HG02678 (cell line): ENCODE measurements at regions not wholly inside any gene's neighbourhood (a gene's known extent, or its start where the extent isn't known, plus 50 kb on each side); places are given as distances from the start of the nearest gene placed in this dataset.
"Not testable (repeated sequence)": the region's sequence is repeated elsewhere in the genome, so short reads cannot be mapped to it uniquely, and the experiment has no call there.

Source experiments
- ATAC-seq: cut with Tn5 transposase; IDR thresholded peaks from one replicate; pipeline ENCODE4 v1.9.1; 2021; ENCODE audit warnings: mild to moderate bottlenecking, moderate library complexity; ENCODE audit not compliant: unreplicated experiment

- no peak for ATAC-seq
Observed at GRCh38 chr22:27593378-27593777, 208.2 kb downstream of the MN1 start.

- ATAC-seq, result no peak
Observed at GRCh38 chr22:27594020-27594419, 207.5 kb downstream of the MN1 start.

- ATAC-seq, result no peak
Observed at GRCh38 chr22:27594474-27595134, 207.0 kb downstream of the MN1 start.

GRCh38 chr22:27596133-27596870, 205.3 kb downstream of the MN1 start:
- no peak for ATAC-seq

GRCh38 chr22:27597703-27598444, 203.7 kb downstream of the MN1 start:
- ATAC-seq, result no peak

GRCh38 chr22:27598792-27599191, 202.8 kb downstream of the MN1 start:
- ATAC-seq, result no peak

GRCh38 chr22:27601195-27601594, 200.4 kb downstream of the MN1 start:
- ATAC-seq, result no peak

- ATAC-seq, result no peak
Observed at GRCh38 chr22:27602390-27602789, 199.2 kb downstream of the MN1 start.

- no peak for ATAC-seq
Observed at GRCh38 chr22:27603111-27603799, 198.3 kb downstream of the MN1 start.

GRCh38 chr22:27603800-27604144, 197.8 kb downstream of the MN1 start:
- no peak for ATAC-seq

GRCh38 chr22:27605390-27605789, 196.2 kb downstream of the MN1 start:
- ATAC-seq, result no peak

GRCh38 chr22:27607750-27608149, 193.8 kb downstream of the MN1 start:
- ATAC-seq, result not testable (repeated sequence)

GRCh38 chr22:27609451-27609888, 192.1 kb downstream of the MN1 start:
- no peak for ATAC-seq

- not testable (repeated sequence) for ATAC-seq
Observed at GRCh38 chr22:27610164-27610563, 191.4 kb downstream of the MN1 start.

- ATAC-seq, result no peak
Observed at GRCh38 chr22:27610863-27611786, 190.4 kb downstream of the MN1 start.

GRCh38 chr22:27612115-27612514, 189.4 kb downstream of the MN1 start:
- ATAC-seq, result no peak

GRCh38 chr22:27613099-27614005, 188.2 kb downstream of the MN1 start:
- ATAC-seq, result no peak

GRCh38 chr22:27614006-27614649, 187.4 kb downstream of the MN1 start:
- ATAC-seq, result no peak

- ATAC-seq, result no peak
Observed at GRCh38 chr22:27614650-27615007, 186.9 kb downstream of the MN1 start.
